Stimulated activated naive CD8-positive, alpha-beta T cell treated with anti-CD3 and anti-CD28 coated beads, Interleukin-15, Interleukin-2, amounts not matched to agents 100 U/mL and 50 U/mL, for 24 hours (primary cell): ENCODE measurements at regions not wholly inside any gene's neighbourhood (a gene's known extent, or its start where the extent isn't known, plus 50 kb on each side); places are given as distances from the start of the nearest gene placed in this dataset.
"Not testable (repeated sequence)": the region's sequence is repeated elsewhere in the genome, so short reads cannot be mapped to it uniquely, and the experiment has no call there.

Experiments used
- ATAC-seq: fragments of 150-1000 bp; cut with Tn5 transposase; one replicate; pipeline ENCODE4 v1.10.0; 2021
- DNase-seq: peaks from one replicate; pipeline ENCODE4 v3.0.0; 2021

- DNase-seq, ATAC-seq: not testable (repeated sequence)
Measured at GRCh38 chr20:17891131-17891530, 77.5 kb downstream of the SNX5 start.

- DNase-seq, result no peak
- no peak for ATAC-seq
Measured at GRCh38 chr20:17890330-17890729, 78.3 kb downstream of the SNX5 start.

GRCh38 chr20:17889226-17889625 lies 79.4 kb downstream of the SNX5 start:
- ATAC-seq, result no peak
- DNase-seq, result no peak

GRCh38 chr20:17888044-17888443 lies 80.5 kb downstream of the SNX5 start:
- DNase-seq, result no peak

GRCh38 chr20:17887331-17888030 lies 81.1 kb downstream of the SNX5 start:
- ATAC-seq (no peak), DNase-seq (no peak)

More at GRCh38 chr20:17888044-17888443, 80.5 kb downstream of the SNX5 start:
- no peak for ATAC-seq

GRCh38 chr20:17885544-17885943 lies 83.0 kb downstream of the SNX5 start:
- ATAC-seq, result no peak
- no peak for DNase-seq

GRCh38 chr20:17885076-17885475 lies 83.5 kb downstream of the SNX5 start:
- DNase-seq (no peak), ATAC-seq (no peak)

GRCh38 chr20:17884307-17885003 lies 84.1 kb downstream of the SNX5 start:
- DNase-seq, result no peak
- no peak for ATAC-seq

- ATAC-seq (no peak), DNase-seq (no peak)
Measured at GRCh38 chr20:17883592-17884306, 84.8 kb downstream of the SNX5 start.

- no peak for DNase-seq
- no peak for ATAC-seq
Measured at GRCh38 chr20:17882834-17883591, 85.6 kb downstream of the SNX5 start.

- ATAC-seq, result no peak
- no peak for DNase-seq
Measured at GRCh38 chr20:17882065-17882833, 86.3 kb downstream of the SNX5 start.

- no peak for DNase-seq
Measured at GRCh38 chr20:17881741-17882064, 86.9 kb downstream of the SNX5 start.

GRCh38 chr20:17878912-17879602 lies 89.5 kb downstream of the SNX5 start:
- DNase-seq (peak; percentile 62), ATAC-seq (peak; percentile 70)

More at GRCh38 chr20:17881741-17882064, 86.9 kb downstream of the SNX5 start:
- no peak for ATAC-seq

- DNase-seq (no peak), ATAC-seq (peak; percentile 63)
Measured at GRCh38 chr20:17878069-17878911, 90.3 kb downstream of the SNX5 start.

- DNase-seq, result no peak
- no peak for ATAC-seq
Measured at GRCh38 chr20:17875981-17876385, 92.6 kb downstream of the SNX5 start.

- no peak for ATAC-seq
- DNase-seq, result no peak
Measured at GRCh38 chr20:17875106-17875980, 93.3 kb downstream of the SNX5 start.

- no peak for ATAC-seq
Measured at GRCh38 chr20:17874271-17875105, 94.1 kb downstream of the SNX5 start.

More at GRCh38 chr20:17874271-17875105, 94.1 kb downstream of the SNX5 start:
- no peak for DNase-seq
